Kidney epithelial cell (primary cell): ENCODE measurements at regions not wholly inside any gene's neighbourhood (a gene's known extent, or its start where the extent isn't known, plus 50 kb on each side); places are given as distances from the start of the nearest gene placed in this dataset.
"Not testable (repeated sequence)": the region's sequence is repeated elsewhere in the genome, so short reads cannot be mapped to it uniquely, and the experiment has no call there.

Experiments used
- DNase-seq: peaks from one replicate; pipeline ENCODE4 v3.0.0-alpha.2; 2010; ENCODE audit warnings: low read depth
- H3K27me3 ChIP-seq: 2 replicates; pipeline ENCODE4 v1.6.0; 2011; ENCODE audit warnings: low read length; ENCODE audit not compliant: control insufficient read depth, insufficient read depth
- H3K36me3 ChIP-seq: 2 replicates; pipeline ENCODE4 v1.5.1; 2011; ENCODE audit warnings: low read length; ENCODE audit not compliant: control insufficient read depth, insufficient read depth
- H3K4me3 ChIP-seq: 2 replicates; pipeline ENCODE4 v1.5.1; 2011; ENCODE audit warnings: low read depth, mild to moderate bottlenecking, control low read depth, low read length

DNA sequence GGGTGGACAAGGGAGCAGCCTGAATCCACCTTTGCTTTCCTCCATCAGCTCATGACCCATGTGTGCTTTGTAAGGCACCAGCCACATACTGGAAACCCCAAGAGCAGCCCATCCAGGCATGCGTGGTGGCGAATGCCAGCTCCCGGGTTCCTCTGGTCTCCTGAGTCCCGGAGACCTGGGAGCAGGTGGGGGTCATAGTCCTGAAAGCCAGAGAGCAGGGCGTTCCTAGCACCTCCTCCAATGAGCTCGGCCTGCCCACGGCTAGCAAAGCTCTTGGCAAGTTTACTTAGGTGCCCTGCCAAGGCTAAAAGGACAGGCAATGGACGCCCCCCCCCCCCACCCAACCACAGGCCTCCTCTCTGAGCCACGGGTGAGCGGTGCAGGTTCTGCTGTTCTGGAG is 3960.2 kb upstream of the TPTE start:
- H3K27me3 ChIP-seq, DNase-seq, H3K36me3 ChIP-seq, H3K4me3 ChIP-seq: not testable (repeated sequence)

- H3K27me3 ChIP-seq, H3K4me3 ChIP-seq, H3K36me3 ChIP-seq, DNase-seq: not testable (repeated sequence)
Measured at GRCh38 chr21:6561578-6561977, 3959.8 kb upstream of the TPTE start.

DNA sequence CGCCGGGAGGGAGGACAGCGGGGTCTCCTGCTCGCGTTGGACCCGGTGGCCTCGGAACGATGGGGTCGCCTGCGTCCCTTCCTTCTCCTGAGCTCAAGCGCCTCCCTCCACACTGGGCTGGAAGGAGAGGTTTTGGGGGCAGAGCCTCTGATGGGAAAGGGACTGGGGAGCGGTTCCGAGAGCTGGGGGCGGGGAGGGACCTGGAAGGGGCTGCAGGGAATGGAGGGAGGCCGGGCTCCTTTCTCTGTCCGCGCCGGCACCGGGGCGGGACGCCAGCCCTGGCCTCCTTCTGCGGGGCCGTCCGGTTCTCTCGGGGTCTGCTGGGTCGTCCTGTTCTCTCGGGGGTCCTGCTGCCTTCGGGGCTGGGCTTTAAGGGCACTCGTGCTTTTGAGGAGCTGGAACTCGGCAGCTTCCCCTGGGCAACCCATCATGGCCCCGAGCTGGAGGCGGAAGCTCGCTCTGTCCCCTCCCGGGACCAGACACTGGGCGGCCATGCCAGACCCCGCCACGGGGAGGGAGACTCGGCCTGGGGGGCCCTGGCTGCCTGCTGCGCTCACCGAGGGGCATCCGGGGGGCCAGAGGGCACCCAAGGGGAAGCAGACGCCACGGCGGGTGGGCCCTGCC is 3956.7 kb upstream of the TPTE start:
- H3K36me3 ChIP-seq, DNase-seq, H3K4me3 ChIP-seq, H3K27me3 ChIP-seq: not testable (repeated sequence)

- DNase-seq, H3K27me3 ChIP-seq, H3K4me3 ChIP-seq, H3K36me3 ChIP-seq: not testable (repeated sequence)
Measured at GRCh38 chr21:6565190-6566094, 3955.9 kb upstream of the TPTE start.

DNA sequence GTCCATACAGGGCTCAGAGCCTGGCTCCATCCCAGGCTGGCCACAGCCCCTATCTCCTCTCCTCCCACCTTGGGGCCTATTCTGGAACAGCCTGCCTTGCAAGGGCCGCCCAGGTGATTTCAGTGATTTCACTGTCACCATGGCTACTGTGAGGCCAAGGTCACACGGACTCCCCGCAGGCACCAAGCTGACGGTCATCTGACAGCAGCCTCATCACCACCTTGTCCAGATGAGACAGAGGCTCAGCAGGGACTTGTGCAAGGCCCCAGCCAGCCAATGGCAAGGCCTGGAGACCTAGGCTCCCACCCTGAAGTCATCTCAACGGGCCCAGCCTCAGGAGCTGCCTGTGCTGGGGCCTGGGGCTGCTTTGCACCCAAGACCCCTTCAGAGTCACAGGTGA is 3953.8 kb upstream of the TPTE start:
- H3K36me3 ChIP-seq, H3K4me3 ChIP-seq, H3K27me3 ChIP-seq, DNase-seq: not testable (repeated sequence)

GRCh38 chr21:6569152-6569551 is 3952.2 kb upstream of the TPTE start:
- not testable (repeated sequence) for H3K4me3 ChIP-seq, H3K27me3 ChIP-seq, DNase-seq, H3K36me3 ChIP-seq

- not testable (repeated sequence) for DNase-seq, H3K4me3 ChIP-seq
Measured at GRCh38 chr21:6569587-6570392, 3951.6 kb upstream of the TPTE start.

DNA sequence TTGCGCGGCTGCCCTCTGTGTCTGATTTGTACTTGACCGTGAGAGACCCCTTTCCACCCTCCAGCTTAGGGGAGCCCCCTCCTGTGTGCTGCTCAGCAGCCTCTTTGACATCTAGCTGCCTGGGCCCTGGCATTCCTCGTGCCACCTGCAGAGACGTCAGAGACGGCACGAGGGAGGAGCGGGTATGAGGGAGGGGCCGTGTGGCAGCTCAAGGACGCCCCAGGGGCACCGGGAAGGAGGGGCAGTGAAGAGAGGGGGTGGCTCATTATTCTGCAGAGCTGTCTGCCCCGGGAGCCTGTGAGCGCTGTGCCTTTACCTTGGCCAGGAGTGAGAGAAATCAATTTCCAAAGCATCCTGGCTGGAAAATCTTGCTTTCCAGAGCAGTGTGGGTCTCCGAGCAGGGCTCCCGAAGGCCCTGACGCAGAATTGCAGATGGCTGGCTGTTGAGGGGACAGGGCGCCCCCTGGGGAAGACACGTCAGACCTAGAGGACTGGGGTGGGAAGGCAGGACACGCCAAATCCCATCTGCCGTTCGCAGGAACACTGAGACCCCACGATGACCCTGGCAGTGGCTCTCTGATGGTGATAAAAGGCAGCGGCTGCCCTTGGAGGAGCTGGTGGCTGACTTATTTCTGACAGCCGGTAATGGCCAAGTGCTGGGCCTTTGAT is 3950.5 kb upstream of the TPTE start:
- H3K4me3 ChIP-seq, H3K27me3 ChIP-seq, H3K36me3 ChIP-seq, DNase-seq: not testable (repeated sequence)

More at GRCh38 chr21:6569587-6570392, 3951.6 kb upstream of the TPTE start:
- not testable (repeated sequence) for H3K27me3 ChIP-seq, H3K36me3 ChIP-seq

GRCh38 chr21:6573576-6573975 is 3947.8 kb upstream of the TPTE start:
- DNase-seq, H3K36me3 ChIP-seq, H3K4me3 ChIP-seq, H3K27me3 ChIP-seq: not testable (repeated sequence)

GRCh38 chr21:6579801-6580200 is 3941.6 kb upstream of the TPTE start:
- H3K36me3 ChIP-seq, H3K27me3 ChIP-seq, H3K4me3 ChIP-seq, DNase-seq: not testable (repeated sequence)
